ENCODE measurements at regions not wholly inside any gene's neighbourhood (a gene's known extent, or its start where the extent isn't known, plus 50 kb on each side); places are given as distances from the start of the nearest gene placed in this dataset.
A peak's percentile ranks its signal among the peaks of the same experiment; 100 is the strongest.

DNA sequence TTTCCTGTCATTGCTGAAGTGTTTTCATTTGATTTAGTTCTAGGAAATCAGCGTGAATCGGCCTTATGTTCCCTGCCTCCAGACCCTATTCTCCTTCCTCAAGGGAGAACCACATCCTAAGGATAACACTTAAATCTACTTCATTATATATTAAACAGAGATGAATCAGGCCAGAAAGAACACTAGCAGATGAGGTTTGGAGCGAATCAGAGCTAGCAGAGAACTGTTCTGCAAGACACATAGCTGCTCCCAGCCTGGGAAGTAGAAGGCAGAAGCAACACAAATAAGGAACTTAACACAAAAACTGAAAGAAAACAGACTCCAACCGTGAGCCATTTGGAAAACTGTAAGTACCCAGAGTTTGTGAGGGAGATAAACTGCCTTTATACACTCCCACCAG, 718.2 kb downstream of the SEMA5A start:
- H3K9me3 ChIP-seq: no peaks in the 10 kb centered on the region
- H3K27me3 ChIP-seq: no peaks in the 10 kb centered on the region
- H3K4me3 ChIP-seq: no peak overlapping the region
- no peak for DNase-seq
- intact Hi-C loops (cut with DNase I): no loop called here
- no peaks in the 10 kb centered on the region for H3K4me1 ChIP-seq
- TF ChIP-seq, protein P1, sequence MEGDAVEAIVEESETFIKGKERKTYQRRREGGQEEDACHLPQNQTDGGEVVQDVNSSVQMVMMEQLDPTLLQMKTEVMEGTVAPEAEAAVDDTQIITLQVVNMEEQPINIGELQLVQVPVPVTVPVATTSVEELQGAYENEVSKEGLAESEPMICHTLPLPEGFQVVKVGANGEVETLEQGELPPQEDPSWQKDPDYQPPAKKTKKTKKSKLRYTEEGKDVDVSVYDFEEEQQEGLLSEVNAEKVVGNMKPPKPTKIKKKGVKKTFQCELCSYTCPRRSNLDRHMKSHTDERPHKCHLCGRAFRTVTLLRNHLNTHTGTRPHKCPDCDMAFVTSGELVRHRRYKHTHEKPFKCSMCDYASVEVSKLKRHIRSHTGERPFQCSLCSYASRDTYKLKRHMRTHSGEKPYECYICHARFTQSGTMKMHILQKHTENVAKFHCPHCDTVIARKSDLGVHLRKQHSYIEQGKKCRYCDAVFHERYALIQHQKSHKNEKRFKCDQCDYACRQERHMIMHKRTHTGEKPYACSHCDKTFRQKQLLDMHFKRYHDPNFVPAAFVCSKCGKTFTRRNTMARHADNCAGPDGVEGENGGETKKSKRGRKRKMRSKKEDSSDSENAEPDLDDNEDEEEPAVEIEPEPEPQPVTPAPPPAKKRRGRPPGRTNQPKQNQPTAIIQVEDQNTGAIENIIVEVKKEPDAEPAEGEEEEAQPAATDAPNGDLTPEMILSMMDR (IDR thresholded peaks at IDR 0.05): no peak
- H3K36me3 ChIP-seq: no peaks in the 10 kb centered on the region
- peak overlapping the region in 1 of 2 donors; percentile 2 for H3K27ac ChIP-seq
- no peak for ATAC-seq

DNA sequence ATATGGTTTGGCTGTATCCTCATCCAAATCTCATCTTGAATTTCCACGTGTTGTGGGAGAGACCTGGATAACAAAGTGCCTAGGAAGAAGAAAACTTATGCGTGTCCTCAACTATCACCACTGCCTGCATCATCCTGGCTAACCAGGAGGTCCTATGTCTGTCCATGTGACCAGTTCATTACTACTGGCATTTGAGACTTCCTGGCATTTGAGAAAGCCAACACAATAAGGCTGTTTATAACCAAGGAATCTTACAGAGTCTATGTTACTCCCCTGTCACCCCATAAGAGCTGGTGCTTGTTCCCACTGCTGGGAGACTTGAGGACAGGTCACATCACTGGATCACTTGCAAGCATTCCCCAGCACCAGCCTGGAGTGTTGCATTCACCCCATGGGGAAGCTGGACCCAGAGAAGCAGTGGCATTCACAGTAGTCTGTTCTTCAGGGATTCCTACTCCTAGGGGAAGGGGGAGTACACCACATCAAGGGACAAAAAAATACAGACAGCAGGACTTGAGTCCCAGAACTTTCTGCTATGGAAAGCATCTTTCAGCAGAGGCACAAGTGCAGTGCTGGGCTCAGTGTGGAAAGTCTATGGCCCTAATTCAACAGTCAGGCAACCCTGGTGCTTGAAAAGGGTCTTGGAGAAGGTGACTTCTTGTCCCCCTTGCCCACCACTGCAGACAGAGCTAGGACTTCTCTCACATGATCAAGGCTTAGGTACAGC, 717.1 kb downstream of the SEMA5A start:
- H3K27ac ChIP-seq: peak overlapping the region in 1 of 2 donors; percentile 2
- no peaks in the 10 kb centered on the region for H3K27me3 ChIP-seq
- no peaks in the 10 kb centered on the region for H3K9me3 ChIP-seq
- DNase-seq (no peak), ATAC-seq (no peak)
- H3K36me3 ChIP-seq: no peaks in the 10 kb centered on the region
- H3K4me1 ChIP-seq: no peaks in the 10 kb centered on the region
- intact Hi-C loops (cut with DNase I): no loop called here
- TF ChIP-seq, protein P1 (IDR thresholded peaks at IDR 0.05): no peak
- H3K4me3 ChIP-seq: no peak overlapping the region

DNA sequence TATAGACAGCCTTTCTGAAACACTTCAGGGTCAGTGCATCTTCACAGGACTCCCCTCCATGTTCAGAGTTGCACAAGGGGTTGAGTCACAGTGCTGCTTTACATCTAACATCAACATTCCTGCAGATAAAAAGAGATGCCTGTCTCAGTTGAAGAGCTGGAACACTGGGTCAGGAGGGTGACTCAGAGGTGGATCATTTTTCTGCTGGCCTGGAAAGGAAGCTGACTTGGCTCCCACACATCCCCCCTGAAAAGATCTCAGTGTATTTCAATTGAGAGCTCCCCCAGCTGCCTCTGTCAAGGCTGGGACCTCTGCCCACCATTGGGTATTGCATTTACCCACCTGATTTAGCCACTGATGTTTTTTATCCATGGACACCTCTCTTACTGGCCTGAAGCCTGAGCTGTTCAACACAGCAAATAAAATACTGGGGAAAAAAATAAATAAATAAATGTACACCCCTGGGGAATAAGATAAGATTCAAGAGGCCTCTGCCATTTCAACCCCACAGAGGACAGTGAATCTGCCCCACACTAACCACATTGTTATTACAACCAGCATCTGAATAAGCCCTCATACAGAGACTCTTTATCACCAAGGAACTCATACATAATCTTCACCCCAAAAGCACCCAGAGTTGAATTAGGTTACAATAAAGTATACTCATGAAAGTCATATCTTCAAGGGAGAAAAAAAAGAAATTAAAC, 716.4 kb downstream of the SEMA5A start:
- H3K36me3 ChIP-seq: no peaks in the 10 kb centered on the region
- no peaks in the 10 kb centered on the region for H3K9me3 ChIP-seq
- ATAC-seq (peak; percentile 87), DNase-seq (peak in 1 of 4 donors; percentile 6)
- H3K27me3 ChIP-seq: no peaks in the 10 kb centered on the region
- H3K27ac ChIP-seq: peak overlapping the region in 1 of 2 donors; percentile 2
- no peaks in the 10 kb centered on the region for H3K4me1 ChIP-seq
- TF ChIP-seq, protein P1 (IDR thresholded peaks at IDR 0.05): no peak
- no peak overlapping the region for H3K4me3 ChIP-seq
- intact Hi-C loops (cut with DNase I): no loop called here

DNA sequence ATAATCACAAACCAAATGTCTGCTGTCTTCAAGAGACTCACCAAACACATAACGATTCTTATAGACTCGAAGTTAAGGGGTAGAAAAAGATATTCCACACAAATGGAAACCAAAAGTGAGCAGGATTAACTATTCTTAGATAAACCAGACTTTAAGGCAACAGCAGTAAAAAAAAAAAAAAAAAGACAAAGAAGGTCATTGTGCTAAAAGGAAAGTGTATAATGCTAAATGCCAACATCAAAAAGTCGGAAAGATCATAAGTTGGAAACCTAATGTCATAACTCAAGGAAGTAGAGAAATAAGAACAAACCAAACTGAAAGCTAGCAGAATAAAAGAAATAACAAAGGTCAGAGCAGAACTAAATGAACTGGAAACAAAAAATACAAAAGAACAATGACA, 714.6 kb downstream of the SEMA5A start:
- Histone ChIP-seq H3K4me3 (no peak overlapping the region), H3K4me1 (no peaks in the 10 kb centered on the region), H3K27ac (no peak overlapping the region), H3K9me3 (no peaks in the 10 kb centered on the region), H3K27me3 (no peaks in the 10 kb centered on the region), H3K36me3 (no peaks in the 10 kb centered on the region)
- DNase-seq (no peak), ATAC-seq (no peak)
- intact Hi-C loops (cut with DNase I): no loop called here
- TF ChIP-seq, protein P1 (IDR thresholded peaks at IDR 0.05): no peak

DNA sequence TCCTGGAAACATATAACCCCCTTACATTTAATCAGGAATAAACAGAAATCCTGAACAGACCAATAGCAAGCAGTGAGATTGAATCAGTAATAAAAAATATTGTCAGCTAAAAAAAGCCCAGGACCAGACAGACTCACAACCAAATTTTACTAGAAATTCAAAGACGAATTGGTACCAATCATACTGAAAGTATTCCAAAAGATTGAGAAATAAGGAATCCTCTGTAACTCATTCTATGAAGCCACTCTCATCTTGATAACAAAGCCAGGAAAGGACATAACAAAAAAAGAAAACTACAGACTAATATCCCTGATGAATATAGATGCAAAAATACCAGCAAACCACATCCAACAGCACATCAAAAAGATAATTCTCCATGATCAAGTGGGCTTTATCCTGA, 714.0 kb downstream of the SEMA5A start:
- no peaks in the 10 kb centered on the region for H3K27me3 ChIP-seq
- no peaks in the 10 kb centered on the region for H3K36me3 ChIP-seq
- intact Hi-C loops (cut with DNase I): no loop called here
- ATAC-seq (no peak), DNase-seq (no peak)
- no peak overlapping the region for H3K27ac ChIP-seq
- TF ChIP-seq, protein P1 (IDR thresholded peaks at IDR 0.05): no peak
- H3K9me3 ChIP-seq: no peaks in the 10 kb centered on the region
- H3K4me1 ChIP-seq: no peaks in the 10 kb centered on the region
- H3K4me3 ChIP-seq: no peak overlapping the region

All from left lung (tissue), 4 donors.